Adrenal gland (tissue), 9 donors: ENCODE measurements at regions not wholly inside any gene's neighbourhood (a gene's known extent, or its start where the extent isn't known, plus 50 kb on each side); places are given as distances from the start of the nearest gene placed in this dataset.
A peak's percentile ranks its signal among the peaks of the same experiment; 100 is the strongest.

ENCODE experiments used
- DNase-seq, 7 donors: peaks; one replicate each; pipeline ENCODE4 v3.0.0-alpha.2; 2019 to 2020
- H3K27ac ChIP-seq, 5 donors: fragments of 200-600 bp; sonication (generic) in 4 of 5; 1 replicate in 3 of 5; 2 replicates in 2 of 5; pipeline versions ENCODE4 v1.5.1 to v1.8.0; 2016 to 2020; ENCODE audit warnings: mild to moderate bottlenecking in 1 of 5
- H3K27me3 ChIP-seq: fragments of 200-600 bp; 2 replicates; pipeline ENCODE4 v1.8.0; 2021
- H3K36me3 ChIP-seq, 2 donors: fragments of 200-600 bp; replicated peaks in 1 of 2; 1 replicate in 1 of 2; 2 replicates in 1 of 2; pipeline versions ENCODE4 v1.5.1 to v1.8.0; 2018 to 2022
- H3K4me1 ChIP-seq, 2 donors: fragments of 200-600 bp; replicated peaks in 1 of 2; 1 replicate in 1 of 2; 2 replicates in 1 of 2; pipeline versions ENCODE4 v1.5.1 to v1.8.0; 2018 to 2021
- H3K4me3 ChIP-seq, 4 donors: fragments of 200-600 bp; sonication (generic) in 3 of 4; one replicate each; pipeline ENCODE4 v1.5.1; 2016 to 2018
- H3K9me3 ChIP-seq, 3 donors: fragments of 200-600 bp; sonication (generic) in 1 of 3; replicated peaks in 1 of 3; 1 replicate in 2 of 3; 2 replicates in 1 of 3; pipeline versions ENCODE4 v1.5.1 to v1.8.0; 2016 to 2021
- CTCF ChIP-seq, 6 experiments: fragments of 450-650 bp in 4 of 6; fragments of 200-600 bp in 2 of 6; sonication (generic) in 1 of 6; IDR thresholded peaks; 1 replicate in 5 of 6; 2 replicates in 1 of 6; pipeline versions ENCODE4 v1.5.1 to v1.8.0; 2016 to 2021; ENCODE audit warnings: antibody characterized with exemption in 6 of 6, mild to moderate bottlenecking in 2 of 6, moderate library complexity in 1 of 6
- POLR2A ChIP-seq, 2 donors: fragments of 450-650 bp; IDR thresholded peaks; one replicate each; pipeline ENCODE4 v1.6.1; 2017; ENCODE audit warnings: antibody characterized with exemption in 2 of 2, mild to moderate bottlenecking in 2 of 2, moderate library complexity in 1 of 2
- WGBS, 4 donors: extraction: QIAGEN DNeasy Blood & Tissue Kit in 2 of 4; methylation state at CpG; one replicate each; pipeline versions ENCODE4 v1.1.5 to v1.1.7; 2013 to 2017; 5-methylcytosine and 5-hydroxymethylcytosine counted together
- intact Hi-C, 2 donors: fragments of 100-400 bp; cut with DNase I; formaldehyde crosslinking; loops; one replicate each; pipeline versions ENCODE4 v1.14.1 to v1.15.0; 2022 to 2023
- donor health status: healthy with polysubstance abuse.
- donor health status: Bipolar disorder and iron deficiency.
- donor health status: DM: yes; HTN: yes; CAD: no.
- donor health status: DM: no; HTN: no; CAD: no.
- donor health status: DM: no; HTN: no; CAD: no.

- intact Hi-C loops, result no loop called here
- peak in 6 of 7 donors; percentile 47 to 86 (median 51) for DNase-seq
- WGBS, 4 donors, result 67 to 80% (median 72%) methylated on average over 6 of the region's 6 CpGs
These were observed 97.4 kb downstream of the MCFD2 start for GRCh38 chr2:46818141-46818621.

GRCh38 chr2:46816846-46817726 is 98.5 kb downstream of the MCFD2 start:
- intact Hi-C loops, result no loop called here
- DNase-seq, result peak in 2 of 7 donors; percentile 4 to 47
- H3K4me1 ChIP-seq, result peaks cover 0 to 29% of the 10 kb centered on the region in 2 donors
- TF ChIP-seq POLR2A (IDR thresholded peaks at IDR 0.05) (no peak), CTCF (IDR thresholded peaks at IDR 0.05) (no peak)
- 83 to 95% (median 90%) methylated on average over 8 to 11 of the region's 11 CpGs for WGBS, 4 donors
- H3K36me3 ChIP-seq, result no peaks in the 10 kb centered on the region
- H3K27me3 ChIP-seq, result no peaks in the 10 kb centered on the region
- no peaks in the 10 kb centered on the region for H3K9me3 ChIP-seq
- no peak overlapping the region for H3K4me3 ChIP-seq
- peak overlapping the region in 2 of 5 donors; percentile 17 to 73 for H3K27ac ChIP-seq

More at GRCh38 chr2:46818141-46818621, 97.4 kb downstream of the MCFD2 start:
- no peaks in the 10 kb centered on the region for H3K36me3 ChIP-seq
- H3K4me1 ChIP-seq, result peaks cover 0 to 18% of the 10 kb centered on the region in 2 donors
- H3K4me3 ChIP-seq, result no peak overlapping the region
- no peaks in the 10 kb centered on the region for H3K9me3 ChIP-seq
- peak overlapping the region in 3 of 5 donors; percentile 35 to 73 (median 51) for H3K27ac ChIP-seq
- TF ChIP-seq CTCF (IDR thresholded peaks at IDR 0.05) (no peak), POLR2A (IDR thresholded peaks at IDR 0.05) (no peak)
- H3K27me3 ChIP-seq, result no peaks in the 10 kb centered on the region

- no peaks in the 10 kb centered on the region for H3K9me3 ChIP-seq
- TF ChIP-seq POLR2A (IDR thresholded peaks at IDR 0.05) (no peak), CTCF (IDR thresholded peaks at IDR 0.05) (no peak)
- intact Hi-C loops, result no loop called here
- H3K4me3 ChIP-seq, result no peak overlapping the region
- H3K27me3 ChIP-seq, result no peaks in the 10 kb centered on the region
- H3K36me3 ChIP-seq, result no peaks in the 10 kb centered on the region
- DNase-seq, result peak in 1 of 7 donors; percentile 40
- H3K4me1 ChIP-seq, result peaks cover 0 to 32% of the 10 kb centered on the region in 2 donors
- WGBS, 4 donors, result 93 to 98% (median 95%) methylated on average over 9 to 11 of the region's 11 CpGs
- no peak overlapping the region for H3K27ac ChIP-seq
These were observed 99.3 kb downstream of the MCFD2 start for GRCh38 chr2:46816151-46816845.

GRCh38 chr2:46815121-46815802 is 100.3 kb downstream of the MCFD2 start:
- no peaks in the 10 kb centered on the region for H3K9me3 ChIP-seq
- no peaks in the 10 kb centered on the region for H3K36me3 ChIP-seq
- H3K4me3 ChIP-seq, result no peak overlapping the region
- H3K4me1 ChIP-seq, result peaks cover 0 to 32% of the 10 kb centered on the region in 2 donors
- peak in 1 of 7 donors; percentile 51 for DNase-seq
- H3K27me3 ChIP-seq, result no peaks in the 10 kb centered on the region
- intact Hi-C loops, result no loop called here
- peak overlapping the region in 4 of 5 donors; percentile 34 to 94 (median 77) for H3K27ac ChIP-seq
- WGBS, 4 donors, result 85 to 91% (median 90%) methylated on average over 10 of the region's 10 CpGs
- TF ChIP-seq CTCF (IDR thresholded peaks at IDR 0.05) (no peak), POLR2A (IDR thresholded peaks at IDR 0.05) (no peak)
